ENCODE measurements at regions not wholly inside any gene's neighbourhood (a gene's known extent, or its start where the extent isn't known, plus 50 kb on each side); places are given as distances from the start of the nearest gene placed in this dataset.

DNA sequence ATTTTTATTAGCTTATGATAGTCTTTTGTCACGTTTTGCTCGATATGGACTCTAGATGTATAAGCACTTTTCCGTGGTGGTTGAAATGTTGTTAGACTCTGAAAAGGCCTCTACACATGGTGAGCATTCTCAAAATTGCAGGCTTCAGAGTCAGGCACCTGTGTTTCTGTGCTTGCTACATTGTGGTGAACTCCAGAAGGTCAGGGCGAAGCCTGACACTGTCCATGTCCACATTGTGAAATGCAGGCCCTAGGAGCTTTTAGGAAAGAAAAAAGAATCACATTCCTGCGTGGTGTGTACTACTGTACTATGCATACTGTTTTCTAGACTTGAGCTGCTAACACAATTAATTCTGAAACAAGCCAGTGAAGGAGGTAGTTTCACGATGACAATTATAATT is 86.3 kb downstream of the HS3ST1 start:
- DNase-seq, result no peak

DNA sequence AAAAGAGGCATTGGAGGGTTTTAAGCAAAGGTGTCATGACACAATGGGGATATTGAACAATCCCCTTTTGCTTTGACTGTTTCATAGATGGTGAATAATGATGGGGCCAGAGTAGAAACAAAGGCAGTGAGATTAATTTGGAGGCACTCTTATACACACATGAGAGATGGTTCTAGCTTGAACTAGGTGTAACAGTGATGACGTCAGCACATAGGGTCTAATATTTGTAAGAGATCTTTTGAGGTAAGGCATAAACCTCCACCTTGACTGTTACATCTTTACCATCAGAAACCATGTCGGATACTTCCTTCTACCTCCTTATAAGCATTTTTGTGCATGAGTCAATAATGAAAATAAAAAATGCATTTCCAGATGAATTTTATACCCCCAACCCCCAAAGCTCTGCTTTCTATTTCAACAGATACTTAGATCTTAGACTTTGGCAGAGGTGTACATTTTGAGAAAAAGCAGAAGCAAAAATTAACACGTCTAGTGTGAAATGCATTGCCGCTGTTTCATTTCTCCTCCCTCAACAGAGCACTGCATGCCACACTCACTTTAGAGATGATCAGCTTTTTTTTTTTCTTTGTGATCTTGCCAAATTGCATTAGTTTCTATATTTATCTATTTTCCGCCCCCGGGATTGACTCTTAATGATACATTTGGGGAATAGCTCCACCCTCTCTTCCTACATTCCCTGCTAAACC is 87.2 kb downstream of the HS3ST1 start:
- DNase-seq, result no peak

DNA sequence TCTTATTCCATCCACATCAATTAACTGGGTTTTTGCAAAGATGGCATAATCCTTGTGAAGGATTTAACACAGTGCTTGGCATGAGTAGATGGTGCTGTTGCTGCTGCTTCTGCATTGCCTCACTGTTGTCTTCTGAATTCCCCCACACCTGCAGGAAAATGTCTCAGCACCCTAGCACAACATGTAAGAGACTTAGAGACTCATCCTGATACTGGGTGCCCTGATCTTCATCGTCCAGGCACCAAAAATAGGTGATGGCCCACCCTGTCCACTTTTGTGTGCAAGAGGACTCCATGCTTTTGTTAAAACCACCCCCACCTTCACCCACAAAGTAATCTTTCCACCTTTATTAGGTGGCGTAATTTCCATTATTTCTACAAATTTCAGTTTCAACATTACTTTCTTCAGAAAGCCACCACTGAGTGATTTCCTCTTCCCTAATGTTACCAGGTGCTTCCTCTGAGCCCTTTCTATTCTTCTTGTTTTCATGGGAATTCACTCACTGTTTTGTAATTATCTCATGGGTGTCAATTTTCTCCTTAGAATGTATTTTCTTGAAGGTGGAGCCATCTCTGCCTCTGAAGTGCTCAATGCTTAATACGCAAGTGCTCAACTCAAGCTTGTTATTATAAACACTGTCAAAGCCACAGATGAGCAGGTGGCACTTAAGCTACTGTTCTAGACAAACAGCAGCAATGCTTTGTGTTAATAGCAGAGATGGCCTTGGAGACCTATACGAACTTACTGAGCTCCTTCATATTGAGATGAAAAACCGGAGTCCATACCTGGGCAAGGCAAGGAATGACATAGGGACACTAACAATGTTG is 89.5 kb downstream of the HS3ST1 start:
- peak; percentile 27 for DNase-seq

DNA sequence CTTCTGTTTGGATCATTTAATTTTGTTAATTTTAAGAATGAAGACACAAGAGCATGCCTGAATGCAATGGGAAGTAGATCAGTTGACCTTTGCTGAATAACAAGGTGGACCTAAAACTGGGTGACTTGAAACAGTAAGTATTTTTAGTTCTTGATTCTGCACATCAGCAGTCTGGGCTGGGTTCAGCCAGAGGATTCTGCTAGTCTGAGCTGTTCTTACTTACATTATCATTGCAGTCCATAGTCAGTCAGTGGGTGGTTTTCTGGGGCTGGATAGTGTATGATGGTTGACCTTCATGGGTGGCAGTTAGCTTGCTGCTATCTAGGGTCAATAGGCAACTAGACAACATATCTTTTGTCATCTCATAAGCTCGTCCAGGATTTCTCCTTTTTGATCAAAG is 91.4 kb downstream of the HS3ST1 start:
- DNase-seq, result no peak

DNA sequence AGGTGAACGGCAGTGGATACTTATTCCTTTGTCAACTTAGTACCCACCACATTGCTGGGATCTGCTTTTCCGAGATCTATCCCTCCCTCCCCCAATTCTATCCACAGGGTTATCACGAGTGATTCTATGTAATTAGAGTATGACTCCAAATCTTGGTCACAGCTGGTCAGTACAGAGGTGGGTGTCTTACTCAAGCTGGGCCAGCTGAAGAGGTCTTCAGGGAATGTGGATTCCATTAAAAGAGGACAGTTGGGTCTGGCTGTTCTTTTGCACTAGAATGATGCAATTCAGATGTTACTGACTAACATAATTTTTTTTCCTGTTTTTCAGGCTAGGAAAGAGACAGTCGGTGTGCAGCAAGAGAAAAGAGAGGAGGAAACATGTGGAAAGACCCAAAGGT is 92.3 kb downstream of the HS3ST1 start:
- DNase-seq, result no peak

DNA sequence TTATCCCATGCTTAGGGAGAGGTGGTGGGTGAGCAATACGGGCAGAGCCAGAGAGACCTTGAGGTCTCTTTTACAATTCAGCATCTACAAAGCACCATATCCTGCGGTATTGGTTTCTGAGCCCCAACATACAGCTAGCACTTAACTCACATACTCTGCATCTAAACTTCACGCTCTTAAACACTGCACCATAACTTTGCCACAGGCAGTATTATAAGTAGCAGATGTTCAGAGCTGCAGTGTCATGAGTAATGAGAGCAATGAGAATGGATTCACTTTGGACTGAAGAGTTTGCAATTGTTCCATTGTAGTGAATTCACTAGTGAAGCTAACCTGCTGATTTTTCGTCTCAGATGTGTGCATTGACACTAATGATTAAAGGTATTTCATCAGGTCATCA is 93.8 kb downstream of the HS3ST1 start:
- no peak for DNase-seq

DNA sequence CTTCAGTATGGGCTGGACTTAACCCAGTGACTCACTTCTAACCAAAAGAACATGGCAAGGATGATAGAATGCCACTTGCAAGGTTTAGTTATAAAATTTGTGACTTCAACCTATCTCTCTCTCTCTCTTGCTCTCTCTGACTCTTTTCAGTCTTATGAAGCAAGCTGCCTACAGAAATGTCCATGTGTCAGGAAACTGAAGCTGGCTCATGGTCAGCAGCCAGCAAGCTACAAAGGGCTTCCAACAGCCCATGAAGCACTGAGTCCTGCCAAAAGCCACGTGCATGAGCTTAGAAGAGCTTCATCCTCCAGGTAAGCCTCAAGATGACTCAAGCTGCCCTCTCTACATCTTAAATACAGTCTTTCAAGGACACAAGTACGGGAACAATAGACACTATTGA is 100.3 kb downstream of the HS3ST1 start:
- DNase-seq, result no peak

DNA sequence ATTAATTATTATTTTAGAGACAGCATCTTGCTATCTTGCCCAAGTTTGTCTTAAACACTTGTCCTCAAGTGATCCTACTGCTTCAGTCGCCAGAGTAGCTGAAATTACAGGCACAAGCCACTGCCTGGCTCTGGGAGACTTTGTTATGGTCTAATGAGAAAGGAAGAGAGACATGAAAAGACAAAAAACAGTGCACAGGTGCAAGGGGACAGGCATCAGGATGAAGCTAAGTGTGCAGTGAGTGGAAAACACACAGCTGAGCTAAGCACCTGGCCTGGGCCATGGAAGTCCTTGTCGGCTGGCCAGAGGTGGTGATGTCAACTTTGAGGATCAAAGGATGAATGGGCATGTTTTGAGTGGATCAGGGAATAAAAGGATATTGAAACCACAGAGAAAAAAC is 102.7 kb downstream of the HS3ST1 start:
- DNase-seq, result peak; percentile 60

DNA sequence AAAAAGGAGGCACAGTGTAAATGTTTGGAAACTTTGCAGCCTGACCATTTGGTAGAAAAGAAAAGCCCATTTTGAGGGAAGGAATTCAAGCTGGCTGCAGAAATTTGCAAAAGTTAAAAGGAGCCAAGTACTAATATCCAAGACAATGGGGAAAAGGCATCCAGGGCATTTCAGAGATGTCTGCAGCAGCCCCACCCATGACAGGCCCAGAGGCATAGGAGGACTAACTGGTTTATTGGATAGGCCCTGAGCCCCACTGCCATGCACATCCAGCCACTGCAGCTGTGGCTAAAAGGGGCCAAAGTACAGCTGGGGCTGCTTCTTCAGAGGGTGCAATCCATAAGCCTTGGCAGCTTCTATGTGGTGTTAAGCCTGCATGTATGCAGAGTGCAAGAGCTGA is 104.9 kb downstream of the HS3ST1 start:
- DNase-seq, result no peak

DNA sequence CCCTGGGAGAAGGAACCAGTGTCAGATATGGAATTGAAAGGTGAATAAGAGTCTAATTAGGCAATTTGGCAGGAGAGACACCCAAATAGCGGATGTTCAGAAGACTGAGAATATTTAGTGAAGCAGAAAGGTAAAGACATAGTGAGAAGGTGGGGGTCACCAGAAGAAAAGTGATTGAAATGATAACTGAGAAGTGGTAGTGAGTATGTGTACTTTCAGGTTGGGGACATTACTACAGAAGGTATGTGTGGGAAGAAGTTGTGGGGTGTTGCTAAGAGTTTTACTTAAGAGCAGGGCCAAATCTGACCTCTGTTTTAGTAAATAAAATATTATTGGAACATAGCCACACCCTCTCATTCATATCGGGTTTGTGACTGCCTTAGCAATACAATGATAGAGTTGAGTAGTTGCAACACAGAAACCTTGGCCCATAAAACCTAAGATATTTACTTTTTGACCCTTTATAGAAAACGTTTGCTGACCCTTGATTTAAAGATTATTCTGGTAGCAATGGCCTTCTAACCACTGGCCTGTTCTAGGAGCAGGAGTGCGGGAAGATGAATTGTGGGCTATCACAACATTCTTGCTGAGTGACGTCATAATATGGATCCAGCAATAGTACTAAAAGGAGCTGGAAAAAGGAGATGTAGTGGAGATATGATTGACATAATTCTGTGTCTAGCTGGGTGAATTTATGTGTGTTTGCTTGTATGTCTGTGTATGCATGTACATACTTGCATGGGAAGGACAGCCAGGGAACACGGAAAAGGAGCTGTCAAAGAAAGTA is 115.3 kb downstream of the HS3ST1 start:
- no peak for DNase-seq

DNA sequence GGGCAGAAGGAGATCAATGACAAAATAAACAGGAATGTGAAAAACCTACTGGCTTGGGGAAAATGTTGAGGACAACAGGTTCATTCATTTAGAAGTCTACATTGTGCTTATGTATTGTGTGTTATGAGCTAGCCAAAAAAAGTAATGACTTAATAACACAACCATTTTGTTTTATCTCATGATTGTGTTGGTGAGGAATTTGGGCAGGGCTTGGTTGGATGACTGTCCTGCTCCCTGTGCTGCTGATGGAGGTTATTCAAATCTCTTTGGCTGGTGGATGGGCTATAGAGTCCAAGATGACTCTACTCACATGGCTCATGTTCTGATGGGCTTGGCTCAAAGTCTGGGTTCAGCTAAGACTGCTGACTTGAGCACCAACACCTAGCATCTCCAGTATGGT is 116.3 kb downstream of the HS3ST1 start:
- no peak for DNase-seq

DNA sequence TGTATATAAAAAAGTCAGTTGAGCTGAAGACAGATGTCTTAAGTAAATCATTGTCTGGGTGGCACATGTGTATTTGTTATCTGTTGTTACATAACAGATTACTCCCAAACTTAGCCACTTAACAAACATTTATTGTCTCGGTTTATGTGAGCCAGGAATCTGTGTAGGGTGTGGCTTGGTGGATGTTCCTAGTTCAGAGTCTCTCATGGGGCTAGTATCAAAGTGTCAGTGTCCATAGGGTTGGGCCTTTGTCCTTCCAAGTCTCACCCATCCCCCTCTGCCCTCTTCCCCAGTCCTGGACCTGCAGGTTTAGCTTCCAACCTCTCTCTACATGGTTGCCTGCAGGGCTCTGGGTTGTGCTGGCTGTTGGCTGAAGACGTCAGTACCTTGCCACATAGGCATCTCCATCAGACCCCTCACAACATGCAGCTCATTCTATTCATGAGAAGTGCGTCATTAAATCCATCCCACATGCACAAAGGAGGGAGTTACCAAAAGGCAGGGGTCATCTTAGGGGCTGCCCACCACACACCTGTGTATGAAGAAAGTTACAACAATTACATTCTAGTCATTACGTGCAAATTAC is 127.5 kb downstream of the HS3ST1 start:
- DNase-seq, result no peak

DNA sequence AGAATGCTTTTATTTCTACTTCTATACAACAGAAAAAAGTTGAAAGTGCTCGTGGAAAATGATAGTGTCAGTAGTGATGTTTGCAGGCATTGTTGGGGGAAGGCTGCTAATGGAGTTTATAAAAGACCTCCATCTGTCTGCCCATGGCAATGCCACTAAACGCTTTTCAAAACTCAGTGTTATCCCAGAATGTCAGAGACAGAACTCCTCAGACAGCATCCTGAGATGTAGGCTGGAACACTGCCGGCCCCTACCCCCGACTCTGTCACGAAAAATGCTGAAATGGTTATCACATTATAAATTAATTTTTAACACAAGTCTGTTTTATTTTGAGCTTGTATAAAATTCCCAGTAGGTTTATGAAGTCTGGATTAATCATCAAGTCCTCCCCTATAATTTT is 128.9 kb downstream of the HS3ST1 start:
- DNase-seq, result no peak

DNA sequence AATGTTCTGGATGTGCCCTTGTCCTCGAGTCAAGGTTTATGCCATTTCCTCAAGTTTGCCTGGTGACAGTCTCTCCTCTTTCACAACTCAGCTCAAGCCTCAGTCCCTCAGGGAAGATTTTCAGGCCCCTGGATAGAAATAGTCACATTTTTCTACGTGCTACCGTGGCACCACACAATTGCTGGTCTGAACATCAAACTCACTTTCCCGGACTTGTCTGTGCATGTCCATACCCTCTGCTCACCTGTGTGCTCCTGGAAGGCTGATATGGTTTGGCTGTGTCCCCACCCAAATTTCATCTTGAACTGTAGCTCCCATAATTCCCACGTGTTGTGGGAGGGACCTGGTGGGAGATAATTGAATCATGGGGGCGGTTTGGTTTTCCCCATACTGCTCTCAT is 129.7 kb downstream of the HS3ST1 start:
- DNase-seq, result no peak

DNA sequence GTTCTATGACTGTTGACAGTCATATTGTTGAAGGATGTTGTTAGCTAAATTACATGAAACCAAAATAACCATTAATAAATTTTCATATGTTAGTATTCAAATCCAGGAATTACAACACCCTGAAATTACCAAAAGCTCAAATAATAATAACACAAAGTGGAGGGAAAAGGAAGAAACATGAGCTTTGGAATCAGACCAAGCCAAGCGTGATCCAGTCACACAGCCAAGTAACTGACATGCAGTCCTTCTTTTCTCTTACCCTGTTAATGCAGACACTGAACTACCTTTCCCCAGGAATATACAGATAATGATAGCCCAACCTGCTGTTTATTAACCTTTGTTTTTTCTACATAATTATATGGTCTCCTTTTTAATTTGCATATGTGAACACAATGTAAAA is 130.2 kb downstream of the HS3ST1 start:
- no peak for DNase-seq

DNA sequence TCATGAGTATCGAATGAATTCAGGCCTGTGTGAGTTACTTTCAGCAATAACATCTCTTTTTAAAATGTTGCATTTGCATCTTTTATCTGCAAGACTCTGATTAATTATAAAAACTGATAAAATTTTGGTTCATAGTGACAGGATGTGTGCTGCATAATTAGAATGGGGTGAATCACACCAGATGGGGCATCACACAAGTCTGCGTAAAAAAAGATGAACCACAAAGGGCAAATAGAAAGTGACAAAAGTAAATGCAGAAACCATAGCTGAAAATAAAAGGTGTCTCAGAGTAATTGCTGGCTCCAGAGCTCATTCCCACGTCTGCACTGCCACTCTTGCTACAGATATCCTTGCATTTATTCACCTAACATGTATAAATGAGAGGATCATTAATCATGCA is 131.1 kb downstream of the HS3ST1 start:
- no peak for DNase-seq

DNA sequence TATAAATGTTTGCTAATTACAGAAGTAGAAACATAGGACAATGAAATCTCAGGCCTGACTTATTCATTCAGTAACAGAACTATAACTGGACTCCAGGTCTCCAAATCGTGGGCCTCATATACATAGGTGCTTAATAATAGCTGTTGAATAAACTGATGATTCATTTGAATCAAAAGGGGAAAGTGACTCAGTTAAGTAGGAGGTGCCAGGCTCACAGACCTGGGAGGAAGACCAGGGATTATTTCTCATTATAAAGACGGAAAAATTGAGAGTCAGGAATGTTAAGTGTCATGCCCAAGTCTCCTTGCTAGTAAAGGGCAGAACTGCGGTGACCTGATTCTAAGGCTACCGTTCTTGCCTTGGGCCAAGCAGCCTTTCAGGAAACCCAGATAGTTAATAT is 131.5 kb downstream of the HS3ST1 start:
- DNase-seq, result no peak

DNA sequence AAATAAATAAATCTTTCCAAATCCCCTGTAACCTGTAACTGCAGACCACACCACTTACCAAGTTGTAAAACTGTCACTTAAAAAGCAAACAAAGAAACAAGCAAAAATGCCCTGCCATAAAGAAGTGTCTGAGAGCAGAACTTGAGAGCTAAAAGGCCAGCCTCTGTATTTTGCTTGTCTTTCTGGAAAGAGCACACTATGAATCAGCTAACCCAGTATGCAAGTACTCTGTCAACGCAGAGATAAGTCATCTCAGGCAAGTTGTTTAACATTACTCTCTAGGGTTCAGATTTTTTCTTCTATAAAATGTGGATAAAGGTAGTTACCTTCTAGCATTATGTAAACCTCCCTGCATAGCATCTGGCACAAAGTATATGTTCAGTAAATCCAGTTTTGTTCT is 134.8 kb downstream of the HS3ST1 start:
- no peak for DNase-seq

DNA sequence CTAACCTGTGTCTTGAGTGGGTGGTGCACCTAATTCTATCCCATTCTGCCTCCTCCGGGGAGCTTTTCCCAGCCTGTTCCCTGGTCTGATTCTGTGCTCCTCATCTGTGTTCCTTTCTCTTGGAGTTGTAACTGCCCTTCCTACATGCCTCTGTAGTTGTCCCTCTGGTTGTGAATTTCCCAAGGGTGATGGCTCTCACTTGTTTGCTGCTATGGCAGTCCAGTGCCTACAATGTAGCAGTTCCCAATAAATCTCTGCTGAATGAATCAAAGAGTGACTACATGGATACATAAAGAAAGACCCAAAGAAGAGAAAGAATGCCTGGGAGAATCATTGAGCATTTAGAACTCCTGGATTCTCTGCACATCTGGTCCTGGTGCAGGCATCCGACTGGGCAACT is 141.6 kb downstream of the HS3ST1 start:
- DNase-seq, result no peak

DNA sequence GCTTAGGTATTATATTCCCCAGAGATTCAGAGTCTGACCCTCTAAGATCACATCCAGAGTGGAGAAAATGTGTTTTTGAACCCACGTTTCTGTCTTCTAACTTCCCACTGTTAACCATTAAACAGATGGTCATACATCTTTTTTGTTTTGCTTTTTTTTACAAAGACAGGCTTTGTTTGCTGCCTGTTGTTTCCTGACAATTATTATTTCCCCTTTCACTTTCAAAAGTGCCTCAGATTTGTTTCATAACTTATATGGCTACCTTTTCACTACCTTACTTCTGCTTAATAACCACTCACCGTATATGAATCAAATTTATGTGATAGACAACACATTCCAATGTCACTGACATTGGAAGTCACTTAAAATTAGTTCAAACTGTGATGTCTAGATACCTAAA is 142.2 kb downstream of the HS3ST1 start:
- no peak for DNase-seq

DNA sequence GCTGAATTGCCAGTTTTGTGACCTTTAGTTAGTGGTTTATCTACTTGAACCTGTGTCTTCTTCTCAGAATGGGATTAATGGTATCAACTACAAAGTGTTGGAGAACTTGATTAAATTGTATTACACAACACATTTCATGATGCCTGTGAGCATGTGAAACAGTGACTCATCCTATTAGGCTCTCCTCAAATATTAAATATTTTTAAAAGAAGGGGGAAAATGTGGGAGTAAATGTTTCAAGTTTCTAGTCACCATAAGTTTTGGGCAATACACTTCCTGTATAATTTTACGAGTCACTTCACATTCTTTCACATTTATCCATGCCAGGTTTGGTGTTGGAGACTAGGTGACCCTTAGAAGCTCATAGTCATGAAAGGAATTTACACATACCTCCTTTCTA is 147.0 kb downstream of the HS3ST1 start:
- no peak for DNase-seq

DNA sequence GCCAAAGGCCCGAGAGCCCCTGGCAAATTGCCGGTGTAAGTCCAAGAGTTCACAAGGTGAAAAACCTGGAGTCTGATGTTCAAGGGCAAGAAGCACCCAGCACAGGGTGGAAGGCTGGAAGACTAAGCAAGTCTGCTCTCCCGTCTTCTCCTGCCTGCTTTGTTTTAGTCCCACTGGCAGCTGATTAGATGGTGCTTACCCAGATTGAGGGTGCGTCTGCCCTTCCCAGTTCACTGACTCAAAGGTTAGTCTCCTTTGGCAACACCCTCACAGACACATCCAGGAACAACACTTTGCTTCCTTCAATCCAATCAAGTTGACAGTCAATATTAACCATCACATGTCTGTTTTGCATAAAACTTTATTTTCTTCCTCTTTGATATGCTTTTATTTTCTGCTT is 157.4 kb downstream of the HS3ST1 start:
- no peak for DNase-seq

DNA sequence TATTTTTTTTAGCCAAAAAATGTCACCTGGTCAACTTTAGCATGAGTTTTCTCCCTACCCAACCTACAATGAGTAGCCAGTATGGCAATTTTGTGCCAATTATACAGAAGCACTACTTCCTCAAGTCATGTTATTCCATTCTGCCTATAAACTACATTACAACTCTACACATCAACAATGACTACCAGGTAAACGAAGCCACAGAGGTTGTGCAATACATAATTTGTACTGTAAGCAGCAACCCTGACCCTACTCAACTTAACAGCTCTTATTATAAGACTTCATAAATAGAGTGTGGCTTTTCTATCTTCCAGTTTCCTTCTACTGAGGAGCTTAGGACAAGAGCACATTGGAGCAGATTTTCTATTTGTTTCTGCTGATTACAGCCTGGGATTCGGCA is 160.5 kb downstream of the HS3ST1 start:
- no peak for DNase-seq

DNA sequence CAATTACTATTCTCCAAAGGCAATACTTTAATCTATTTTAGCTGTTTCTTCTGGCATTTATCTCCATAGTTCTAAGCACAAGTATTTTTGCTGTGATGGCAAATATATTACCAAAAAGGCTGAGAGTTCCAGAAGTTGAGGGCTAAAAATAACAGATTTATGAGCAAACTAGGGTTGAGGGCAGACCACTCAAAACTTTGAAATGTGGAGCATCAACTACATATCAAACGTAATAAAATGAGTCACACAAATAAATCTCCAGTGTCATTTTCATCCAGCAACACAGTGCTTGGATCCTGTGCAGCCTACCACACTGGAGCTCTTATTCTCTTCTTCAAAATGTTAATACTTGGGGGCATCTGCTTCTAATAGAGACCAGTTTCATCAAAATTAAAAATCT is 163.9 kb downstream of the HS3ST1 start:
- no peak for DNase-seq
